Stimulated activated CD8-positive, alpha-beta memory T cell treated with anti-CD3 and anti-CD28 coated beads, Interleukin-2, amount 100 ng/mL, for 48 hours (primary cell): ENCODE measurements at regions not wholly inside any gene's neighbourhood (a gene's known extent, or its start where the extent isn't known, plus 50 kb on each side); places are given as distances from the start of the nearest gene placed in this dataset.

ENCODE experiments used
- DNase-seq, 2 donors: peaks; one replicate each; pipeline ENCODE4 v3.0.0-alpha.2; 2020; ENCODE audit warnings: low read depth in 2 of 2

DNA sequence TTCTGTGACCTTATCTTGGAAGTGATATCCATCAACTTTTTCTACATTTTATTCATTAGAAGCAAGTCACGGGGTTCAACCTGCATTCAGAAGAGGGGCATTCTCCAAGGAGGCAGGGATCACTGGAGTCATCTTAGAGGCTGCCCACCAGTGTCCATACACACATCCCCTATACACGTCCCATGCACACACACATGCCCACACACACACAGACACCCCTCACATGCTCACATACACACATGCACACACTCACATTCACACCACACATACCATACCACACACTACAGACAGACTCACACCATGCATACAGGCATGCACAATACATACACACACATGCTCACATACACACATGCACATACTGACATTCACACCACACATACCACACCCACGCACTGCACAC is 884.7 kb downstream of the TBC1D22A start:
- no peak for DNase-seq

DNA sequence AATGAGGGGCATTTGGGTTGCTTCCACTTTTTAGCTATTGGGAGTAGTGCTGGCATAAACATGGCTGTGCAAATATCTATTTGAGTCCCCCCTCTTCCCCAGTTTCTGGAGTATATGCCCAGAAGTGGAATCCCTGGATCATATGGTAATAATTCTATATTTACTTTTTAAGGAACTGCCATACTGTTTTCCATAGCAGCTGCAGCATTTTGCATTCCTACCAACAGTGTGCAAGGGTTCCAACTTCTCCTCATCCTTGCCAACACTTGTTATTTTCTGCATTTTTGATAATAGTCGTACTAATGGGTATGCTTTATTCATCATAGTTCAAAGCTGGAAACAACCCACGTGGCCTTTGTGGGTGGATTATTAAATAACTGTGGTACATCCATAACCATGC is 883.5 kb downstream of the TBC1D22A start:
- DNase-seq, result no peak

DNA sequence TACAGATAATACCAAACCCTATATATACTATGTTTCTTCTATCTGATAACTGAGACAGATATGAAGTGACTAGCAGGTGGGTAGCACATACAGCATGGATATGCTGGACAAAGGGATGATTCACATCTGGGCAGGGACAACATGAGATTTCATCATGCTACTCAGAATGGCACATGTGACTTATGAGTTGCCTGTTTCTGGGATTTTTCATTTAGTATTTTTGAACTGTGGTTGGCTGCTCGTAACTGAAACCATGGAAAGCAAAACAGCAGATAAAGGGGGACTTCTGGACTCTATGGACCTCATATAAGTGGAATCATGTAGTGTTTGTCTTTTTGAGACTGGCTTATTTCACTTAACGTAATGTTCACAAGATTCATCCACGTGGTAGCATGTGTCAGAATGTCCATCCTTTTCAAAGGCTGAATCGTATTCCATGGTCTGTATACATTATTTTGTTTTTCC is 883.0 kb downstream of the TBC1D22A start:
- no peak for DNase-seq

DNA sequence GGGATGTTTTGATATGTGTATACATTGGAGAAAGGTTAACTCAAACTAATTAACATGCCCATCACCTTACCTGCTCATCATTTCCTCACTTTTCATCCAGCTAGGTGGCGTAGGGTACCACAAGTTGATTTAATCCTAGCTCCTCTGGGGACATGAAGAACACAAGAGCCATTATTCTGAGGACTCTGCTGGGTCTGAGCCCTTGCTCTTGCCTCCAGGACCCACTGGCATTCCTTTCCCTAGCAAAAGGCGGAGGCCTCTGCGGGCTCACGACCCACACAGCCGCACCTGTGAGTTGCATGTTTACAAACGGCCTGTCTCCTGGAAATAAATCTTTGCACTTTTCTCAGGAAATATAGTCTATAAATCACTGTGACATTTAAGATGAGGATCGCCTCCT is 871.9 kb downstream of the TBC1D22A start:
- no peak for DNase-seq

DNA sequence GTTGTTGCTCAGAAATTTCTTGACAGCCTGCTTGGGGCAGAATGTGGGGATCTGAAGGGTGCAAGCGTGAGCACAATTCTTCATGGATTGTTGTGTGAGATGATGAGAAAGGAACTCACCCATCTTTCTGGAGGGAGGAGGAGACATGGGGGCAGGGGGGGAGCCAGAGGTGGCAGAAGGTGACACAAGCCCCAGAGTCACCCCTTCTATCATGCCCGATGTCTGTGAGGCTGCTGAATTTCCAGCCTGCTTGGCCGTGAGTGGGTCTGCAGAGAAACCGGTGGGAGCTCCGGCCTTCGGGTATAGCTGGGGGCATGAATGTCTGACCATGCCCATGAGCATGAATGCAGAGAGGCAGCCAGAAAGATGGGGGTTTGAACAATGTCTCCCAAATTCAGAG is 870.7 kb downstream of the TBC1D22A start:
- no peak for DNase-seq

DNA sequence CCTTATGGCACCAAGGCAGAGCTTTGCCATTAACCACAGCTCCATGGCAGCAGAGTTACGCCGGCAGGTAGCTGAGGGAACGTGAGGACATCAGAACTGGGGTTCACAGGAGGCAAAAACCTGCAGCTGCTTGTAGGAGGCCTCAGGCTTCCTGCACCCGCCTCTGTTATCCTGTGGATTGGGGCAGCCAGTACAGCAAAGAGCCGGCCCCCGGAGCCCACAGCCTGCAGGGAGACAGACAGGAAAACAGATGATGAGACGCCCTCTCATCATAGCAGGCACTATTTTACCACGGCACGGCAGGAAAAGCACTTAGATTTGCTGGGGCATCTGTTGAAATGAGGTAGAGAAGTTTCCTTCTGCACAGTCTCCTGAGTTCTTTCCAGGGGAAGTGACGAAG is 870.3 kb downstream of the TBC1D22A start:
- DNase-seq, result no peak

DNA sequence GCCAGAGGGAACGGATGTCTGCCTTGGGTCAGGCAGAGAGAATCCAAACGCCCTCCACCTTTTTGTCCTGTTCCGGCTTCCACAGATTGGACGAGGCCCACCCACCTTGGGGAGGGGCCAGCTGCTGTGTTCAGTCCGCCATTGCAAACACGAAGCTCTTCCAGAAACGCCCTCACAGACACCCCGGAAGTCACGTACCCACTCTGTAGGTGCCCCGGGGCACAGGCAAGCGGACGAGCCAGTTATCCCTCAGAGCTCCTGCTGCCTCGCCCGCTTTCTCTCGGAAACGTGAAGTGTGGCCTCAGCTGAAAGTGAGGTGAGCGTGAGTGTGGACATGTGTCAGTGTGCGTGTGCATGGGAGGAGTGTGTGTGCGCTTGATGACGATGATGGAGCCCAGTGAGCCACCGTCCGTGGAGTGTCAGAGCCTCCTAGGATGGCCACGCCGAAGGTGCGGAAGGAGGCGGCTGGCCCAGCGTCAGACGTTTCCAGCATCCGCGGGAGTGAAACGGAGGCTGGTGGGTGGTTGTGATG is 869.2 kb downstream of the TBC1D22A start:
- no peak for DNase-seq

DNA sequence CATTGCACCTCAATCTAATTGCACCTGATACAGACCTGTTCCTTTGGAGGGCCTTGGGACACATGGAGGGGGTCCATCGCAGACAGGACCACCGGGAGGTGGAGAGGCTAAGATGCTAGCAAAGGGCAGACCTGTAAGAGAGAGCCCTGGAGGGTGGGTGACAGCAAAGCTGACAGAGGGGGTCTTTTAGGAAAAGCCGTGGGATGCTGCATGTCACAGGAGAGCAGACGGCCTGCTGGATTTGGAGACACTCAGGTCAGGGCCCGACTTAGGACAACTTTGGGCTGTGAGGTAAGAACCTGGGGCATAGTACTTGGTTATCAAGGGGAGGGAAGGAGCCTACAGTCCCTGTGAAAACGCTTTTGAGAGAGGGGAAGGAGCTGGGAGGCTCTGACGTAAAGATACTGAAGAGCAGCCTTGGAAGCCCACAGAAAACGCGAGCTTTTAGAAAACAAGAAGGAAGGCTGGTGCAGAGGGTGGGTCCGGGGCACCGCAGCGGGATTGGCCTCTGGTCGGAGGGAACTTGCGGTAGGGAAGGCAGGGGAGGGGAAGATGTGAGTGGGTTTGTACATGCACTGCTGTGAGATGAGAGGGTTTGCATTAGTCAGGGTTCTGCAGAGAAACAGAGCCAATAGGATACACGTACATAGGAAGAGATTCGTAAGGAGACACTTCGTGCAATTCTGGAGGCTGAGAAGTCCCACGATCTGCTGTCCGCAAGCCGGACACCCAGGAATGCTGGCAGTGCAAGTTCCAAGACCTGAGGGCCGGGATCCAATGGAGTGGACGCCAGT is 868.5 kb downstream of the TBC1D22A start:
- DNase-seq, result no peak

DNA sequence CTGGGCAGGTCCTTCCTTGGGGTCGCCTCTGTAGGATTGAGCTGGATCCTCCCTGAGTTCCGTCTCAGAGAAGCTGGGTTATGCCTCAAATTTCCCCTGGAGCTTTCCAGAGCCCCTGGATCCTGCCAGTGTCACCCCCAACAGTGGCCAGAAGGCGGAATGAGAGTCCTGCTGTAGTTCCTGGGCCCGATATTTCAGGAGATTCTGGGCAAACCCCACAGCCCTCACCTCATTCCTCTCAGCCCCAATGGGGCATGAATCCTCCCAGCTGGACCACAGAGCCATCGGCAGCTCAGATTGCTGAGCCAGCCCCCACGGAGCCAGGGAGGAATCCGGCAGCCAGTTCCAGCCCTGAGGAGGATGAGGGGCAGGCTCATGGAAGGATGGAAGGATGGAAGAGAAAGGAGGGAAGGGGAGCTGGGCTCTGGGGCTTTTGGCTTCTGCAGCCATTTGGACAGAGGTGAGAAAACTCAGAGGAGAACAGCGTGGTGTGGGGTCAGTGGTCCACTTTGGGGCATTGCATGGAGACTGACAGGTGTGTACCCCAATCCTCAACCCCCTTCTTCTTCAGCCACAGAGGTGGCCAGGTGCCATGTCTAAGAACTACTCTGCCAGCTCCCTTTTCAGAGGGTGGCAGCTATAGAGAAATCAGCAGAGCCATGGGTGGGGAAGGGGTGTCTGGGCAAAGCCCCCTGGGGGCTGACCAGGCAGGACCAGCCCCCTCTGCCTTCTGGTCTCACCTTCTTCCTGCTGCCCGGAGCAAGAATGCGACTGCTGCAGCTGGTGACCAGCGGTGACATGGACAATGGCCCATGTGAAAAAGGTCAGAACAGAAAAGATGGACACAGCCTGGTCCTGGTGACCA is 867.6 kb downstream of the TBC1D22A start:
- no peak for DNase-seq

DNA sequence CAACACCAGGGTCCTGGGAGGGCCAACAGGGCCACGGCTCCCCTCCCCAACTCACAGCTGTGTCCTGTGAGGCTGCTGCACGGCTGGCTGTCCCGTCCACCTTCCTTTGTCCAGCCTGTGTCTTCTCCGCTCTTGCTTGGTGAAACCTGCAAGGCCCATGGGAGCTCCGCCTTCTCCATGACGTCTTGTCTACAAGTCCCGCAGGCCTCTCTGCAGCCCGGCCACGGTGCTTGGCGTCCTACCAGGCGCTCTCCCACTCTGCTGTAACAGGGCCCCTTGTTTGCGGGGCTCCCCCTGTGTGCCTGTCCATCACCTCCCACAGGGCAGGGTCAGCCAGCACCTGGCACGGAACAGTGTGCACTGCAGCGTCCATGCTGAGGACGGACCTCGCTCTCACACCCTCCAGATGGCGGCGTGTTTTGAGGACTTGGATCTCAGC is 866.8 kb downstream of the TBC1D22A start:
- DNase-seq, result no peak

DNA sequence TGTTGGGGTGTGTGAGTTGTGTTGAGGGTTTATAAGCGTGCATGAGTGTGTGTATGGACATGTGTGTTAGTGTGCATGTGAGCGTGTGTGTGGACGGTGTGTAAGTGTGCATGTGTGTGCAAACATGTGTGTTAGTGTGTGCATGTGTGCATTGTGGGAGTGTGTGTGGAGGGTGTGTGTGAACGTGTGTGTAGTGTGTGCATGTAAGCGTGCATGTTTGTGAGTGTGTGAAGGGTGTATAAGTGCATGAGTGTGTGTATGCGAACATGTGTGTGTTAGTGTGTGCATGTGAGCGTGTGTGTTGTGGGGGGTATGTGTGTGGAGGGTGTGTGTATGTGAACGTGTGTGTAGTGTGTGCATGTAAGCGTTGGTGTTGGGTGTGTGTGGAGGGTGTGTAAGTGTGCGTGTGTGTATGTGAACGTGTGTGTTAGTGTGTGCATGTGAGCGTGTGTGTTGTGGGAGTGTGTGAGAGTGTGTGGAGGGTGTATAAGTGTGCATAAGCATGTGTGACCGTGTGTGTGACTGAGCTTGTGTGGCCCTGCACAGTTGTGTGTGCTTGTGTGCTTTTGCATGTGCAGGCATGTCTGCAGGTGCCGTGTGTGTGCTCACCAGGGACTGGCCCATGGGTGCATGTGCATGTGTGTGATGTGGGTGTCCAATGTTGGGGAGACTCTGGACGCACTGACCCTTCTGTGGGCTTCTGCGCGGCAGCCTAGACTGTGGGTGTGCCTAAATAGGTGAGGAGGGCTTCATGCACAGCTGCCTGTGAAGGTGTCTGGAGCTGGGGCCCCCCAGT is 866.2 kb downstream of the TBC1D22A start:
- DNase-seq, result no peak

DNA sequence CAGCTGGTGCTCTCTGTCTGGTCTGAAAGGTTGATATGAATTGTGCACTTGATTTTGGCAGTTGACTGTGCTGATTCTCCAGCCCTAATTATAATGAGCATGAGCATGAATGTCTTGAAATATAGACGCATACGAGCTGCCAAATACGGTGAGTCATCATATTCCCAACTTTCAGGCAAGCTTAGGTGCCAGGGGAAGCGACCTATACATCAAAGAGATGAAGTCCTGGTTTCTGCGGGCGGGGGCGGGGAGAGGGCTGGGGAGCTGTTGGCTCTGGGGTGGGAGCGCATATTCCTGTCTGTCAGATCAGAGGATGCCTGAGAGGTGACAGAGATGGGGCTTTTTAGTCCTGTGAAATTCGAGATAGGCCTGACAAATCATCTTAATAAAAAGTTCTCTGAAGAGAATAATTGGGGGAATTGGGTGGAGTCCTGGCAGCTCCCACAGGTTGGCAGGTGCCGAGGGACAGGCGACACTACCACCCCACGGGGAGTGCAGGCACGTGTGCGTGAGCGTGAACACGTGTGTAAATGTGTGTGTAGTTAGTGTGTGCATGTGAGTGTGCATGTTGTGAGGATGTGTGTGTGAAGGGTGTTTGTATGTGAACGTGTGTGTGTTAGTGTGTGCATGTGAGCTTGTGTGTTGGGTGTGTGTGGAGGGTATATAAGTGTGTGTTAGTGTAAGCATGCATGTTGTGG is 865.3 kb downstream of the TBC1D22A start:
- no peak for DNase-seq

DNA sequence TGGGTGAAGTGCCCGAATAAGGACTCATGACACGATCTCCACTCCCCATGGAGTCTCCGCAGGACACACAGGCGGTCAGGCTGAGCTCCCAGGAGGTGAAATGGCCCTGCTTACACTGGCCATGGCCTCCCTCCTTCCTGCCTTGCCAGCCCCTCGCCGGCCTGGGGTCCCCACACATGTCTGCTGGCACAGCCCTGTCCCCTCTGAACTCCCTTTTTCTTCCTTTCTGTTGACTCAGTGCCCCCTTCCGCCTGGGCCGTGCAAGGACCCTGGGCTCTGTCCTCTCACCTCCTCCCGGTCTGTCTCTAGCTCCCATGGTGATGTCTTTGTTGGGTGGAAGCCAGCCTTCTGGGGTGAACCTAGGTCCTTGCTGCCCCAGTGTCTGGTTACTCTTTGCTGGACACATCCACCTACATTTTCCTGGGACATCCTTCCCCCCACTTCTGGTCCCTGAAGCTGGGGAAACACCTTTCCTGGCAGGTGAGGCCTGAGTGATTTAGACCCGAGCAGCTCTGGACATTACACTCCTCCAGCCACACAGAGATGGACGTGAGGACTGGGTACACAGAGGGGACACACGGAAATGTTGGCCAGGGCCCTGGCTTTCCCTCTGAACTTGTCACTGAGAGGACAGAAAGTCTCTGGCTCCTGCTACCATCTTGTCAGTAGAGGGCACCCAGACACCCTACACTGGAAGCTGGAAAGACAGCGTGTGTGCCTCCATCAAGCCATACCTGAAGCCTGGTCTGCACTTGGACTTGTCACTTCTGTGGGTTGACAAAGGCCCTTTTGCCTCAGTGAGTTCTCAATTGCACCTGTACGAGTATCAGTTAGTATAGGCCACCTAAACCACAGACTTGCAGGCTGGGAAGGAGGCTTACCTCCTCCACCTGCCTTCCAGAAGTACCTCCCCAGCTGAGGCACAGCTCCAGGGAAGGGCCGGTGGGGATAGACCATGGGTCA is 864.3 kb downstream of the TBC1D22A start:
- no peak for DNase-seq

DNA sequence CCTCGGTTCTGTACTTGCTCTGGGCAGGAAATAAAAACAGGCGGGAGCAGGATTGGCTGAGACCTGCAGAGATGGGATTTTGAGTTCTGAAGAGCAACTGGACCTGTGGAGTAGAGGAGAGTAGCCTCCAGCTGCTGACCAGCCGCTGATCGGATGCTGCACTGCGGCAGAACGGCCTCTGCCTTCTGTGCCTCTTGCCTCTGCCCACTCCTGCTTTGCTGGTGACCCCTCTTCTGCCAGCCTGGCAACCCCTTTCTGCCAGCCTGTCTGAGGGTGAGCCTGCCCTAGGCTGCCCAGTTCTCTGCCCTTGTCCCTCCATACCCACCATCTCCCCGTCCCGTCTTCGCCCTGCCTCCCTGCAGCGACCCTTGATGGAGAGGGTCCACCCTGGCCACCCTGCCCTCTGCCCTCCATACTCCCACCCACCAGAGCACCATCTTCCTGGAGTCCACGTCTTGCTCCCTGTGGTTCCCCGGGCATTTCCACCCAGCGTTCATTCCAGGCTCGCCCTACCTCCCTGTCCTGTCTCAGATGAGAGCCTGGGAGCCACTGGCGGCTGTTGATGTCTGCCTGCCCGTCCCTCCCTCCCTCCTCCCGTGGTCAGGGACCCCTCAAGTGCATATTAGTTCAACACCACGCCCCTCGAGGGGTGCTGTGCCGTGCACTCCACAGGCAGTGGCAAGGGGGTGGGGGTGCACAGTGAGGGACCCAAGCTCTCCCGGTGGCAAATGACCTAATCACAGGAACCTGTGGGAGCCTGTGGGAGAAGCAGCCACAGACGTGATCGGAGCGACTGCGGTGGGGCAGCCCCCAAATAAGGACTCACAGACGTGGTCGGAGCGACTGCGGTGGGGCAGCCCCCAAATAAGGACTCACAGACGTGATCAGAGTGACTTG is 863.3 kb downstream of the TBC1D22A start:
- no peak for DNase-seq

DNA sequence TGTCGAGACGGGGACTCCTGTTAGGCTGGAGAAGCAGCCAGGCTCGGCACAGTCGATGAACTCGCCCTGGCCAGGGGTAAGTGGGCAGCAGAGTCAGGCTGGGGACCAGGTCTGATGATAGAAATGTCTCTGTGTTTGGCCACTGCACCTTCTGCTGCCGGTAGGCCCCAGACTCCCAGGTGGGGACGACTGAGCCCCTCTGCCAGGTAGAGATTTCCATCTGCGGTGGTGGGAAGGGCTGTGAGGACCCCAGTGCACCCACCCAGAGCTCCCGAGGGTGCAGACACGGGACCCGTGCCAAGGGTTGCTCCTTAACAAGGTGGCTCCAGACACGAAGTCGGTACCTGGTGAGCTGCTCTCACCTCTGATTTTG is 862.5 kb downstream of the TBC1D22A start:
- no peak for DNase-seq

DNA sequence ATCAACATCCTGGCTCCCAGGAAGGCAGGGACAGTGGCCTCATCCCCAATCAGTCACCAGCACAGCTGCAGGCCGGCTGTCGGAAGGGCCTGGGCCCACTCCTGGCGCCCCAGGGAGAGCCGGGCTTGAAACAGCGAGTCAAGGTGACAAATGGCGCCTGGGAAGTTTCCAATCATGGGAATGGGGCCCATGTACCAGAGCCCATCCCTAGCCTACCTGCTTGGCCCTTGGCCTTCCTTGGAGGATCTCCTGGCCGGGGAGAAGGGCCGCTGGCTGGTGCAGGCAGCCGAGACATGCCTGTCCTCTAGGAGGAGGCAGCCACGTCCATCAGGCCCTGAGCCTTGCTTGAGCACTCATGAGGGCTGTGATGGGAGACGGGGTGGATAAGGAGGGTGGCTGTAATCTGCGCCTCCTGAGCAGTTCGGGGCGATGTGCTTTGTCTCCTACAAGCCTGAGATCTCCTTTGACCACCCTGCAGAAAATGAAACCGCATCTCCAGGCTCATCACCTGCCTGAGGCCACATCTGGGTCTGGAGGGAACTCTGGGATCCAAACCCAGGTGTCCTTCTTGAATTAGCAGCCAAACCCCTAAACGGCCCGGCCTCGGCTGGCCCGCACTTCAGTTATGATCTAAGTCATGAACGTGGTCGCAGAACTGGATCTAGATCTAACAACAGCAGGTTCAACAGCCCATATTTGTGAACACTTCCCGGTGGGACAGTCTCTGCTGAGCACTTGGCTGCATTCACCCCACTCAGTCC is 862.0 kb downstream of the TBC1D22A start:
- no peak for DNase-seq

DNA sequence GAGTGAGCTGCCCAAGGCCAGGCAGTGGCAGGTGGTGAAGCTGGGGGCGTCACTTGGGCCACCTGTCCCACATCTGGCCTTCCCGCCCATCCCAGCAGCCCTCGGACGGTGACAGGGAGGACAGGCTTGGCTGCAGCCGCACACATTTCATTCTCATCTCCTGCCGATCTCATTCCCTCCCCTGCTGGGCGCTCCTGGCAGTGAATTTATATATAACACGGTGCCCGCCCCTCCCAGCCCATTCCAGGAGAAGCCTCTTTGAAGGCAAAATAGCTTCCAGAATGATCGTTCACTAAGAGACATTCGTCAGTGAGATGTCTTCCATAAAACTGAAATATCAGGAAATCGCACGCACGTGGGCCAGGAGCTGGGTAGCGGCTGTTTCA is 861.3 kb downstream of the TBC1D22A start:
- no peak for DNase-seq

DNA sequence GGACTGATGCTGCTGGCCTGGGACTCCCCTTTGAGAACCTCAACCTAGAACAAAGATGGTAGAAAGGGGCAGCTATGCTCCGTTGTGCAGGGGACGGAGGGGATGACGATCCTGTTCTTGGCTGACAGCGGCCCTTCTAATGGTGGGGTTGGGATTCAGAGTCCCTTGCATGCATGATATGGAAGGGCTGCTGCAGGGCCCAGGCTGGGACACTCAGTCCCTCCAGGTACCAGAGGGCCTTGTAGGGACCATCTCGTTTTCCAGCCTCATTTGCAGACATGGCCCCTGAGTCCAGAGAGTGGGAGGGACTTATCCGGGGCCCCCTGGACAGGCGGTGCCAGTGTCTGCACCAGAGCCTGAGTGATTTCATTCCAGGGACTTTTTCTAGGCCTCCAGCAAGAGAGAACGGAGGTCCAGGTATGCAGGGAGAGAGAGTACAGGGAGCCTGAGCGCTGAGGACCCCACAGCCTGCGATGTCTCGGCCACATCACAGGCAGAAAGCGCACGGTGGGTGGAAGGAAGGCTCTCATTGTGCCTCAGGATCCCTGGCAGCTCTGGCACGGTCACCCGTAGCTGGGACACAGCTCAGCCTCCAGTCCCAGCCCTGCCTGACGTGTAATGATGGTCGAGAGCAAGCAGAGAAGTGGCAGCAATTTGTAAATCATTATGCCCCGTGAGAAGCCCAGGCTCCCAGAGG is 860.8 kb downstream of the TBC1D22A start:
- no peak for DNase-seq
